ENCODE measurements at regions not wholly inside any gene's neighbourhood (a gene's known extent, or its start where the extent isn't known, plus 50 kb on each side); places are given as distances from the start of the nearest gene placed in this dataset.

DNA sequence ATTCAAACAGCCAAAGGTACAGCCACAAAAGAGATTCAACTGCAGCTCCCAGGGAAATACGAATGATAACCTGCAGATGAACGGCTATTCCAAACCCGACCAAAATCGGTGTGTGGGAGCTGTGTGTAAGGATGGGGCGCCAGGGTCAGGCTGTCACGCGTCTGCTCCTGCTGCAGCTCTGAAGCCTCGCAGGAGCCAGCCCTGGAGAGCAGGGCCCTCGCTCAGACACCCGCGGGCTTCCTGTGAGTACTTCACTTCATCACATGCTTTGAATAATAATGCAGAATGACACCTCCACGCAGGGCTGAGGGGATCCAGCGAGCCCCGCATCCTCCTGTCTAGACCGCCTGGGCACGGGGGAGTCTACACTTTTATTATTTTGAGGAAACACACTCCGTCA, 307.5 kb upstream of the IRX2 start:
- DNase-seq (ENCODE audit: low read depth) = no peak
- Histone ChIP-seq H3K4me3 (ENCODE audit: low read depth, low read length) (no peak overlapping the region), H3K36me3 (ENCODE audit: control insufficient read depth, insufficient read depth, low read length) (no peaks in the 10 kb centered on the region), H3K27me3 (ENCODE audit: control insufficient read depth, insufficient read depth, low read length) (no peaks in the 10 kb centered on the region)
- CTCF ChIA-PET = no interaction called here
- POLR2A ChIA-PET = no interaction called here
- TF ChIP-seq, protein P1, sequence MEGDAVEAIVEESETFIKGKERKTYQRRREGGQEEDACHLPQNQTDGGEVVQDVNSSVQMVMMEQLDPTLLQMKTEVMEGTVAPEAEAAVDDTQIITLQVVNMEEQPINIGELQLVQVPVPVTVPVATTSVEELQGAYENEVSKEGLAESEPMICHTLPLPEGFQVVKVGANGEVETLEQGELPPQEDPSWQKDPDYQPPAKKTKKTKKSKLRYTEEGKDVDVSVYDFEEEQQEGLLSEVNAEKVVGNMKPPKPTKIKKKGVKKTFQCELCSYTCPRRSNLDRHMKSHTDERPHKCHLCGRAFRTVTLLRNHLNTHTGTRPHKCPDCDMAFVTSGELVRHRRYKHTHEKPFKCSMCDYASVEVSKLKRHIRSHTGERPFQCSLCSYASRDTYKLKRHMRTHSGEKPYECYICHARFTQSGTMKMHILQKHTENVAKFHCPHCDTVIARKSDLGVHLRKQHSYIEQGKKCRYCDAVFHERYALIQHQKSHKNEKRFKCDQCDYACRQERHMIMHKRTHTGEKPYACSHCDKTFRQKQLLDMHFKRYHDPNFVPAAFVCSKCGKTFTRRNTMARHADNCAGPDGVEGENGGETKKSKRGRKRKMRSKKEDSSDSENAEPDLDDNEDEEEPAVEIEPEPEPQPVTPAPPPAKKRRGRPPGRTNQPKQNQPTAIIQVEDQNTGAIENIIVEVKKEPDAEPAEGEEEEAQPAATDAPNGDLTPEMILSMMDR (IDR thresholded peaks at IDR 0.05; ENCODE audit: insufficient read depth, low read depth, low read length) = no peak

GRCh38 chr5:3056866-3057265, 305.4 kb upstream of the IRX2 start:
- no peak overlapping the region for H3K4me3 ChIP-seq (ENCODE audit: low read depth, low read length)
- ChIA-PET POLR2A (no interaction called here), CTCF (no interaction called here)
- no peak for DNase-seq (ENCODE audit: low read depth)
- no peaks in the 10 kb centered on the region for H3K27me3 ChIP-seq (ENCODE audit: control insufficient read depth, insufficient read depth, low read length)
- TF ChIP-seq, protein P1 (IDR thresholded peaks at IDR 0.05; ENCODE audit: insufficient read depth, low read depth, low read length) = no peak
- no peaks in the 10 kb centered on the region for H3K36me3 ChIP-seq (ENCODE audit: control insufficient read depth, insufficient read depth, low read length)

DNA sequence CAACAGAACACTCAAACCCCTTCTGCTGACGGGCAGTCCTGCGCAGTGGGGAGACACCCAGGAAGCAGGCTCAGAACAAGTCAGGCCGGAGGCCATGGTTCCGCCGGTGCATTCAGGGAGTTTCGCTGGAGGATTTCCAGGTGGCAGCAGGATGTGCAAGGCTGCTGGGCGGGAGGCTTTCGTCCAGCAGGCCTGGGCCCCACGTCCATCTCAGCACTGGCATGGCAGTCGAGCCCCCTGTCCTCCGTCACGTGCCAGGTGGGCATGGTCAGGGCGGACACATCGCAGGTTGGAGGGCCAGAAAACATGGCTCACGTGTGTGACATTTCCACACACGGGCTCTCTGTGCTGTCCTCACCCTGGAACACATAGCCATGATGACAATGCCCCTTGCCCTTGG, 299.9 kb upstream of the IRX2 start:
- ChIA-PET CTCF (no interaction called here), POLR2A (no interaction called here)
- no peaks in the 10 kb centered on the region for H3K36me3 ChIP-seq (ENCODE audit: control insufficient read depth, insufficient read depth, low read length)
- H3K27me3 ChIP-seq (ENCODE audit: control insufficient read depth, insufficient read depth, low read length) = no peaks in the 10 kb centered on the region
- no peak for DNase-seq (ENCODE audit: low read depth)
- no peak overlapping the region for H3K4me3 ChIP-seq (ENCODE audit: low read depth, low read length)
- TF ChIP-seq, protein P1 (IDR thresholded peaks at IDR 0.05; ENCODE audit: insufficient read depth, low read depth, low read length) = no peak

DNA sequence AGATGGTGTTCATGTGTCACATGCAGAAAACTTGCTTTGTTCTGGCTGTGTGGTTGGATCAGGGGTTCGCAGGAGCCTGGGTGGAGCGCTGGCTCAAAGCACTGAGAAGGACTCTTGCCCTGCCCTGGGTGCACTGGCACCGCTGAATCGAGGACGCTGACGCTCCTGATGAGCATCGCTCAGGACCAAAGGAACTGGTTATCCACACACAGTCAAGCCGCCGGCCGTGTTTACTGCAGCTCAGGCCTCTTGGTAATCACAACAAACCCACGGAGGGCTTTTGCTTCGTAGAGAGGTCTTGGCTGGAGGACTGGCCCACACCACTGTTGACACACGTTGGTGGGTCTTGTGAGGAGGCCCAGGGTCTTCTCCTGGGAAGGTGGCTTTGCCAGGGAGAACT, 299.4 kb upstream of the IRX2 start:
- Histone ChIP-seq H3K27me3 (ENCODE audit: control insufficient read depth, insufficient read depth, low read length) (no peaks in the 10 kb centered on the region), H3K4me3 (ENCODE audit: low read depth, low read length) (no peak overlapping the region), H3K36me3 (ENCODE audit: control insufficient read depth, insufficient read depth, low read length) (no peaks in the 10 kb centered on the region)
- POLR2A ChIA-PET = no interaction called here
- TF ChIP-seq, protein P1 (IDR thresholded peaks at IDR 0.05; ENCODE audit: insufficient read depth, low read depth, low read length) = no peak
- DNase-seq (ENCODE audit: low read depth) = no peak
- CTCF ChIA-PET = no interaction called here

GRCh38 chr5:3049261-3049660, 297.8 kb upstream of the IRX2 start:
- H3K4me3 ChIP-seq (ENCODE audit: low read depth, low read length) = no peak overlapping the region
- TF ChIP-seq, protein P1 (IDR thresholded peaks at IDR 0.05; ENCODE audit: insufficient read depth, low read depth, low read length) = no peak
- DNase-seq (ENCODE audit: low read depth) = no peak
- POLR2A ChIA-PET = no interaction called here
- no peaks in the 10 kb centered on the region for H3K27me3 ChIP-seq (ENCODE audit: control insufficient read depth, insufficient read depth, low read length)
- CTCF ChIA-PET = no interaction called here
- no peaks in the 10 kb centered on the region for H3K36me3 ChIP-seq (ENCODE audit: control insufficient read depth, insufficient read depth, low read length)
